Calu3 (cell line): ENCODE measurements at regions not wholly inside any gene's neighbourhood (a gene's known extent, or its start where the extent isn't known, plus 50 kb on each side); places are given as distances from the start of the nearest gene placed in this dataset.

ENCODE experiments used
- BruUV-seq: library from RNA; stranded (reverse); fragments of 400-500 nt; replicated peaks from 2 replicates; lab custom pipeline; 2021; lab: Mats Ljungman, UMichigan
- CTCF ChIA-PET: fragments of 300-600 bp; sonication (Branson Sonifier 250); formaldehyde crosslinking; loops from one replicate; lab custom pipeline; 2022; ENCODE audit warnings: antibody characterized with exemption; lab: Charles Lee
- DNase-seq: peaks from one replicate; pipeline ENCODE4 v3.0.0; 2022
- H3K27ac Mint-ChIP-seq: one replicate; pipeline ENCODE4 v1.8.0; 2022; ENCODE audit warnings: mixed read lengths; ENCODE audit not compliant: unreplicated experiment
- H3K27me3 Mint-ChIP-seq: one replicate; pipeline ENCODE4 v1.8.0; 2022; ENCODE audit warnings: mixed read lengths; ENCODE audit not compliant: unreplicated experiment
- H3K36me3 Mint-ChIP-seq: one replicate; pipeline ENCODE4 v1.8.0; 2022; ENCODE audit warnings: mild to moderate bottlenecking, moderate library complexity, mixed read lengths; ENCODE audit not compliant: insufficient read depth, unreplicated experiment
- H3K4me1 Mint-ChIP-seq: one replicate; pipeline ENCODE4 v1.8.0; 2022; ENCODE audit warnings: mild to moderate bottlenecking, low read depth, mixed read lengths; ENCODE audit not compliant: unreplicated experiment
- H3K4me3 Mint-ChIP-seq: one replicate; pipeline ENCODE4 v1.8.0; 2022; ENCODE audit warnings: mild to moderate bottlenecking, low read depth, moderate library complexity, mixed read lengths; ENCODE audit not compliant: unreplicated experiment
- H3K9me3 Mint-ChIP-seq: one replicate; pipeline ENCODE4 v1.8.0; 2022; ENCODE audit warnings: low read depth, mixed read lengths; ENCODE audit not compliant: unreplicated experiment
- intact Hi-C: fragments of 100-400 bp; cut with micrococcal nuclease; formaldehyde crosslinking; loops from one replicate; pipeline ENCODE4 v1.10.0; 2022; ENCODE audit not compliant: unreplicated experiment
- TF ChIP-seq, protein P1 (sequence below): fragments of 200-600 bp; IDR thresholded peaks from one replicate; pipeline ENCODE4 v1.8.0; 2022; ENCODE audit warnings: antibody characterized with exemption; ENCODE audit not compliant: unreplicated experiment

DNA sequence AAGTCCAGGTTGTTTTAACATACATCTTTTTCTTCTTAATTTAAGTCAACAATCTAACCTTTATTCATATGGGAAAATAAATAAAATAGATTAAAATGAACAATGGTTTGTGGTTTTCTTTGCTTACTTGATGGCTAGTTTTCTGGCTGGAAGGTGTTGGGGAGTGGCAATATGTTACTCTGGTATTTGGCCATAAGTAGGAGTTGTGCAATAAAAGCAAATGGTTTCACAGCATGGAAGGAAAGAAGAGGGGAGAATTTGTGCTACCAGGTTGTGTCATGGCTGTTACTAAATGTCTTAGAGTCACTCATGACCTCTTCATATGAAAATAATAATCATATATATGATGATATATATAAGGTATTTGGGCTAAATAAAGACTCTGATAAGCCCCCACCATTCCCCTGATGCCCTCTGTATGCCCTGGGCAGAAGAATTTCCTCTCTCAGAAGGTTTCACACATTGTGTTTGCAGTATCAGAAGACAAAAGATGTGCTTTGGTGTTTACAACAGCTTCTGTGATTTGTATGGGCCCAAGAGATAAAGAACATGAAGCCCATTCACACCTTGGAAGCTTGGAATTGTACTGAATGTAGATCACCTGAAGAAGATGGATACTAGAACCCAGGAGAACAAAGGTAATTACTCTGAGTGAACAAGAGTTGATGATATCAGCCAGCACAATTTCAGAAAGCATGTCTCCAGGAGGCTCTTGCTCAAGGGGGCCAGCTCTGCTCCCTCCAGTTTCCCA is 160.9 kb downstream of the ALG10B start:
- Mint-ChIP-seq H3K4me3 (no peak overlapping the region), H3K36me3 (peaks cover 4% of the 10 kb centered on the region), H3K4me1 (peaks cover 7% of the 10 kb centered on the region), H3K27ac (no peak overlapping the region), H3K9me3 (peaks cover 4% of the 10 kb centered on the region), H3K27me3 (no peaks in the 10 kb centered on the region)
- no TSS peak for BruUV-seq
- CTCF ChIA-PET: no interaction called here
- intact Hi-C loops: loop anchor here (10.0 kb wide), 1 partner anchor 47 kb away; no protein-coding TSS in a partner anchor
- TF ChIP-seq, protein P1, sequence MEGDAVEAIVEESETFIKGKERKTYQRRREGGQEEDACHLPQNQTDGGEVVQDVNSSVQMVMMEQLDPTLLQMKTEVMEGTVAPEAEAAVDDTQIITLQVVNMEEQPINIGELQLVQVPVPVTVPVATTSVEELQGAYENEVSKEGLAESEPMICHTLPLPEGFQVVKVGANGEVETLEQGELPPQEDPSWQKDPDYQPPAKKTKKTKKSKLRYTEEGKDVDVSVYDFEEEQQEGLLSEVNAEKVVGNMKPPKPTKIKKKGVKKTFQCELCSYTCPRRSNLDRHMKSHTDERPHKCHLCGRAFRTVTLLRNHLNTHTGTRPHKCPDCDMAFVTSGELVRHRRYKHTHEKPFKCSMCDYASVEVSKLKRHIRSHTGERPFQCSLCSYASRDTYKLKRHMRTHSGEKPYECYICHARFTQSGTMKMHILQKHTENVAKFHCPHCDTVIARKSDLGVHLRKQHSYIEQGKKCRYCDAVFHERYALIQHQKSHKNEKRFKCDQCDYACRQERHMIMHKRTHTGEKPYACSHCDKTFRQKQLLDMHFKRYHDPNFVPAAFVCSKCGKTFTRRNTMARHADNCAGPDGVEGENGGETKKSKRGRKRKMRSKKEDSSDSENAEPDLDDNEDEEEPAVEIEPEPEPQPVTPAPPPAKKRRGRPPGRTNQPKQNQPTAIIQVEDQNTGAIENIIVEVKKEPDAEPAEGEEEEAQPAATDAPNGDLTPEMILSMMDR: no peak
- no peak for DNase-seq

GRCh38 chr12:38480594-38480993 is 164.0 kb downstream of the ALG10B start:
- Mint-ChIP-seq H3K9me3 (peaks cover 4% of the 10 kb centered on the region), H3K36me3 (peaks cover 4% of the 10 kb centered on the region), H3K4me3 (no peak overlapping the region), H3K27ac (no peak overlapping the region), H3K27me3 (no peaks in the 10 kb centered on the region), H3K4me1 (peaks cover 7% of the 10 kb centered on the region)
- DNase-seq: no peak
- no TSS peak for BruUV-seq
- TF ChIP-seq, protein P1: no peak
- CTCF ChIA-PET: no interaction called here
- intact Hi-C loops: no loop called here

DNA sequence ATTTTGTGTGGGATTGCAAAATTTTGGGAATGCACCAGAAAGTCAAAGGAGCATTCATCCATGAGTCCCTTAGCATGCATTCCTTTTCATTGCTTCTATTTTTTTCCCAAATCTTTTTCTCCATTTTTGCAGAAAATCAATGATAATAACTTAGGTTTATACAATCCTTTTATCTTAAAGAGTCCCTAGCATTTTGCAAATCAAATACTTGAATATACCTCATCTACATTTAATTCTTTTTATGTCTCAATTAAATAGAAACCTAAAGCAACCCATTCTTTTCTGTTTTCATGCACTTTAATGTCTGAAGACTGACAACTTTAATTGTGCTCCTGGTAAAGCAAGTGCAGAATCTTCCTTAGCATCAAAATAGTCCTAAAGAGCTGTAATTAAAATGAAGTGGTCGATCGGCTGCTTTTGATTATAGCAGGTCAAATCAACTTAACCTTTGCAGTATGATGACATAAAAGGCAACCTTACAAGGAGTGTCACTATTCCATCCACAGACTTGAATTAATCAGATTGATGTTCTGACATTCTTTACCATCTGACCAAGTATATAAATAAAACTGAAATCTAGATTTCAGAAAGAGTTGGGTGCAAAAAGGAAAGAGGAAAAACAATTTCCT is 168.4 kb downstream of the ALG10B start:
- Mint-ChIP-seq H3K4me3 (no peak overlapping the region), H3K4me1 (peaks cover 6% of the 10 kb centered on the region), H3K9me3 (peaks cover 4% of the 10 kb centered on the region), H3K27ac (no peak overlapping the region), H3K36me3 (peaks cover 4% of the 10 kb centered on the region), H3K27me3 (no peaks in the 10 kb centered on the region)
- TF ChIP-seq, protein P1: no peak
- intact Hi-C loops: no loop called here
- no TSS peak for BruUV-seq
- CTCF ChIA-PET: no interaction called here
- DNase-seq: no peak

DNA sequence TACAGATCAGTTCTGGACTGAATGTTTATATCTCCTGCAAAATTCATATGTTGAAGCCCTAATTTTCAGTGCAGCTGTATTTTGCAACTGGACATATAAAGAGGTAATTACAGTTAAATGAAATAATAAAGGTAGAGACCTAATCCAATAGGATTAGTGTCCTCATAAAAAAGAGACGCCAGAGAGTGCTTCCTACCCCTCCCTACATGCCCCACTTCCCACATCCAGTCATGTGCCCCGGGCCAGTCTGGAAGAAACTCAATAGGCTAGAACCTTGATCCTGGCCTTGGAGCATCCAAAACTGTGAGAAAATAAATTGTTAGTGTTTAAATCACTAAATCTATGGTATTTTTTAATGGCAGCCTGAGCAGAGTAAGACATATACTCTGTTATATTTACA is 172.3 kb downstream of the ALG10B start:
- H3K9me3 Mint-ChIP-seq: no peaks in the 10 kb centered on the region
- no peaks in the 10 kb centered on the region for H3K4me1 Mint-ChIP-seq
- no peaks in the 10 kb centered on the region for H3K27me3 Mint-ChIP-seq
- intact Hi-C loops: no loop called here
- TF ChIP-seq, protein P1: no peak
- no peak overlapping the region for H3K27ac Mint-ChIP-seq
- CTCF ChIA-PET: no interaction called here
- H3K4me3 Mint-ChIP-seq: no peak overlapping the region
- H3K36me3 Mint-ChIP-seq: no peaks in the 10 kb centered on the region
- DNase-seq: no peak
- BruUV-seq: no TSS peak
